SW 1271 (cell line): ENCODE measurements at regions not wholly inside any gene's neighbourhood (a gene's known extent, or its start where the extent isn't known, plus 50 kb on each side); places are given as distances from the start of the nearest gene placed in this dataset.

ENCODE experiments used
- DNase-seq, 2 experiments: peaks; one replicate each; lab custom pipeline; 2025; lab: John Stamatoyannopoulos, UW

DNA sequence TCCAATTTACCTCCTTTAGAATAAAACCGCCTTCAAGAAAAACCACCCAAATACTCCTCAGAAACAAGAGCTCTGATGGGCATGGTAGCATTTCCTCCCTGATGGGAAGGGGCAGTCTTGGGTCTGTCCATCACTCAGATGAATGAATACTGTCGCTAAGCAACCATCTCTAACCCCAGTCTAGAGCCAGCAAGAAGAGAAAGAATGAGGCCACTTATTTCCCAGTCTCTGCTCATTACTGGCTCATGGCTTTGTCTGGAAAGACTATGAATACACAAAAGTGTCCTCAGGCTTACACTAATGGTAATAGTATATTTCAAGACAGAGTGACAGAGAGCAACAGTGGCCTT is 51.0 kb upstream of the F3 start:
- DNase-seq = no peak

DNA sequence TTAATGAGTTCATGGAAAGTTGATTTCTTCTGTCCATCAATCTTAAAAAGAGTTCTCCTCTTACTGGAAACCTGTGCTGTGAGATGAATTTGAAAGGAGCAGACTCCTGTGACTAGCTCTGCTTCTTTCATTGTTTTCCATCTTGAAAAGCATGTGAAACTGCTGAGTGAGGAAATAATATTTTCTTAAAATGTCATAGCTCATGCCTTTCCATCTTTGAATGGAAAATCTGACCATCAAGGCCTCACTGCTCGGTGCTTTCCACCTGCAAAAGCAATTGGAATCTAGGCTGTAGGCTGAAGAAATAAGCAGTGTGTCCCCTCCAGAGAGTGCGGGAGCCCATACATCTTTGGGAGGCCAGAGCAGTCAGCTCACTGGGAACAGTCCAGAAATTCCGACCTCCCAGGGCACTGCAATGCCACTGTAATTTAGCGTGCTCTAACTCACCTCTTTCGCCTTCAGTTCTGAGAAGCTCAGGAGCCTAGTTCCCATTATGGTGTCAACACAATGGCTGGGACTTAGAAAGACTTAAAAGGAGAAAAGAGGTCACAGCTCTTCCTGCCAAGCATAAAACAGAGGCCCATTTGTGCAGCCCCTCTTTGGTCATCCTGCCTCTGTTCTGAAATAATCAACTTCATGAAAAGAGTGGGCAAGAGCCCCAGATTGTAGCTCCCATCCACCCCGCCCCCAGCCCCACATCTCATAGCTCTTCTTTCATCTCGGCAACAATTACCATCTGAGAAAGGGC is 50.4 kb upstream of the F3 start:
- DNase-seq = no peak
